K562 (cell line): ENCODE measurements at regions not wholly inside any gene's neighbourhood (a gene's known extent, or its start where the extent isn't known, plus 50 kb on each side); places are given as distances from the start of the nearest gene placed in this dataset.

ENCODE experiments used
- GTF2F1 ChIP-seq: IDR thresholded peaks from 2 replicates; pipeline ENCODE4 v1.6.1; 2011; ENCODE audit warnings: low read depth, low read length, improper control_type of control experiment
- HMGXB4 ChIP-seq: sonication (generic); formaldehyde crosslinking; IDR thresholded peaks from 2 replicates; pipeline ENCODE4 v1.8.1; 2023; ENCODE audit warnings: mild to moderate bottlenecking, missing genetic modification reagents
- SAFB ChIP-seq: fragments of 200-400 bp; formaldehyde crosslinking; IDR thresholded peaks from 2 replicates; pipeline ENCODE4 v1.6.1; 2017; ENCODE audit warnings: low read depth, low read length, borderline replicate concordance
- WHSC1 ChIP-seq: IDR thresholded peaks from one replicate; pipeline ENCODE4 v1.6.1; 2012; ENCODE audit warnings: low read length, control low read depth, inconsistent platforms
- ZBTB33 ChIP-seq: sonication (generic); formaldehyde crosslinking; IDR thresholded peaks from 2 replicates; pipeline ENCODE4 v1.8.1; 2023; ENCODE audit warnings: mild to moderate bottlenecking, missing genetic modification reagents
- ZNF584 ChIP-seq: fragments of 200-800 bp; sonication (Bioruptor generic); IDR thresholded peaks from 2 replicates; pipeline ENCODE4 v1.6.1; 2016; ENCODE audit warnings: low read depth, mild to moderate bottlenecking, missing genetic modification characterization, missing compliant biosample characterization
- TF ChIP-seq, protein P1 (sequence below): sonication (generic); formaldehyde crosslinking; IDR thresholded peaks from 2 replicates; pipeline ENCODE4 v1.8.0; 2022; ENCODE audit warnings: mild to moderate bottlenecking, low read depth, missing genetic modification reagents

DNA sequence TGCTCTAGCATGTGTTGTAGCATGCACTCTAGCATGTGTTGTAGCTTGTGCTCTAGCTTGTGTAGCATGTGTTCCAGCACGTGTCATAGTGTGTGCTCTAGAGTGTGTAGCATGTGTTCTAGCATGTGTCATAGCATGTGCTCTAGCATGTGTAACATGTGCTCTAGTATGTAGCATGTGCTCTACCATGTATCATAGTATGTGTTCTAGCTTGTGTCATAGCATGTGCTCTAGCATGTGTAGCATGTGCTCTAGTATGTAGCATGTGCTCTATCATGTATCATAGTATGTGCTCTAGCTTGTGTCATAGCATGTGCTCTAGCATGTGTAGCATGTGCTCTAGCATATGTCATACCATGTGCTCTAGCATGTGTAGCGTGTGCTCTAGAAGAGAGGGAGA lies 255.3 kb downstream of the ICE1 start (continued):
- no peak for TF ChIP-seq ZNF584 (CRISPR knock-in tag)
- no peak for TF ChIP-seq ZBTB33 (CRISPR knock-in tag)
- TF ChIP-seq WHSC1, result no peak
- no peak for TF ChIP-seq HMGXB4 (CRISPR knock-in tag)
- TF ChIP-seq, protein P1, sequence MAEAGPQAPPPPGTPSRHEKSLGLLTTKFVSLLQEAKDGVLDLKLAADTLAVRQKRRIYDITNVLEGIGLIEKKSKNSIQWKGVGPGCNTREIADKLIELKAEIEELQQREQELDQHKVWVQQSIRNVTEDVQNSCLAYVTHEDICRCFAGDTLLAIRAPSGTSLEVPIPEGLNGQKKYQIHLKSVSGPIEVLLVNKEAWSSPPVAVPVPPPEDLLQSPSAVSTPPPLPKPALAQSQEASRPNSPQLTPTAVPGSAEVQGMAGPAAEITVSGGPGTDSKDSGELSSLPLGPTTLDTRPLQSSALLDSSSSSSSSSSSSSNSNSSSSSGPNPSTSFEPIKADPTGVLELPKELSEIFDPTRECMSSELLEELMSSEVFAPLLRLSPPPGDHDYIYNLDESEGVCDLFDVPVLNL (CRISPR knock-in tag), result no peak
- TF ChIP-seq GTF2F1, result no peak
- TF ChIP-seq SAFB, result no peak
